ENCODE measurements at regions not wholly inside any gene's neighbourhood (a gene's known extent, or its start where the extent isn't known, plus 50 kb on each side); places are given as distances from the start of the nearest gene placed in this dataset.

- TF ChIP-seq SUZ12 (IDR thresholded peaks at IDR 0.05; ENCODE audit: low read length) = no peak
- no peak for TF ChIP-seq CBX5 (IDR thresholded peaks at IDR 0.05; ENCODE audit: low read depth, low read length)
- TF ChIP-seq SP4 (IDR thresholded peaks at IDR 0.05; ENCODE audit: low read length) = no peak
These were observed 582.4 kb upstream of the FZD8 start (continued) for GRCh38 chr10:36224431-36224985.
